Mucosa of descending colon (tissue), 3 donors: ENCODE measurements at regions not wholly inside any gene's neighbourhood (a gene's known extent, or its start where the extent isn't known, plus 50 kb on each side); places are given as distances from the start of the nearest gene placed in this dataset.

Source experiments
- ATAC-seq: fragments of 200-7000 bp; cut with Tn5 transposase; one replicate; pipeline ENCODE4 v1.9.1; 2020; ENCODE audit warnings: mild to moderate bottlenecking, moderate library complexity
- DNase-seq, 3 donors: peaks; one replicate each; pipeline ENCODE4 v3.0.0-alpha.2; 2020
- H3K36me3 ChIP-seq: fragments of 200-600 bp; one replicate; pipeline ENCODE4 v1.8.0; 2021; ENCODE audit warnings: low read depth, mild to moderate bottlenecking
- H3K4me1 ChIP-seq: fragments of 200-600 bp; one replicate; pipeline ENCODE4 v1.8.0; 2021; ENCODE audit warnings: low read depth, mild to moderate bottlenecking
- H3K4me3 ChIP-seq: fragments of 200-600 bp; one replicate; pipeline ENCODE4 v1.8.0; 2021; ENCODE audit warnings: mild to moderate bottlenecking
- H3K9me3 ChIP-seq: fragments of 200-600 bp; one replicate; pipeline ENCODE4 v1.8.0; 2021; ENCODE audit warnings: mild to moderate bottlenecking
- CTCF ChIP-seq: fragments of 200-600 bp; IDR thresholded peaks from one replicate; pipeline ENCODE4 v1.8.0; 2022; ENCODE audit warnings: antibody characterized with exemption, mild to moderate bottlenecking
- intact Hi-C, 2 donors: fragments of 100-400 bp; cut with DNase I in 1 of 2; cut with micrococcal nuclease in 1 of 2; formaldehyde crosslinking; loops; one replicate each; pipeline versions ENCODE4 v1.11.0 to v1.11.1; 2022; cut with DNase I, micrococcal nuclease
- donor health status: DM: no; HTN: no; CAD: no; lungs with moderate emphysema.
- donor health status: DM: no; HTN: no; CAD: no.
- donor health status: DM: no; HTN: yes; CAD: no.

GRCh38 chr2:76204048-76204447, 493.3 kb upstream of the GCFC2 start:
- no peak for ATAC-seq
- no peak for DNase-seq
- H3K4me3 ChIP-seq = no peak overlapping the region
- TF ChIP-seq CTCF = no peak
- H3K9me3 ChIP-seq = no peaks in the 10 kb centered on the region
- H3K4me1 ChIP-seq = no peaks in the 10 kb centered on the region
- intact Hi-C loops = no loop called here
- H3K36me3 ChIP-seq = no peaks in the 10 kb centered on the region

- intact Hi-C loops = no loop called here
- no peaks in the 10 kb centered on the region for H3K36me3 ChIP-seq
- ATAC-seq (no peak), DNase-seq (no peak)
- no peak overlapping the region for H3K4me3 ChIP-seq
- no peaks in the 10 kb centered on the region for H3K9me3 ChIP-seq
- no peaks in the 10 kb centered on the region for H3K4me1 ChIP-seq
- TF ChIP-seq CTCF = no peak
These were observed 492.2 kb upstream of the GCFC2 start for GRCh38 chr2:76202866-76203265.

GRCh38 chr2:76197842-76198448, 487.2 kb upstream of the GCFC2 start:
- Histone ChIP-seq H3K4me1 (no peaks in the 10 kb centered on the region), H3K36me3 (no peaks in the 10 kb centered on the region), H3K4me3 (no peak overlapping the region), H3K9me3 (no peaks in the 10 kb centered on the region)
- no peak for ATAC-seq
- peak; percentile 47 for TF ChIP-seq CTCF
- intact Hi-C loops = no loop called here
- DNase-seq = peak in 1 of 3 donors; percentile 80

GRCh38 chr2:76197428-76197827, 486.7 kb upstream of the GCFC2 start:
- DNase-seq (no peak), ATAC-seq (no peak)
- Histone ChIP-seq H3K4me3 (no peak overlapping the region), H3K9me3 (no peaks in the 10 kb centered on the region), H3K36me3 (no peaks in the 10 kb centered on the region), H3K4me1 (no peaks in the 10 kb centered on the region)
- intact Hi-C loops = no loop called here
- TF ChIP-seq CTCF = no peak

- no peak overlapping the region for H3K4me3 ChIP-seq
- intact Hi-C loops = no loop called here
- no peaks in the 10 kb centered on the region for H3K4me1 ChIP-seq
- TF ChIP-seq CTCF = no peak
- ATAC-seq = no peak
- H3K9me3 ChIP-seq = no peaks in the 10 kb centered on the region
- H3K36me3 ChIP-seq = no peaks in the 10 kb centered on the region
- no peak for DNase-seq
These were observed 483.5 kb upstream of the GCFC2 start for GRCh38 chr2:76194031-76194775.
